HG03571 (cell line): ENCODE measurements at regions not wholly inside any gene's neighbourhood (a gene's known extent, or its start where the extent isn't known, plus 50 kb on each side); places are given as distances from the start of the nearest gene placed in this dataset.

Source experiments
- ATAC-seq: cut with Tn5 transposase; IDR thresholded peaks from one replicate; pipeline ENCODE4 v1.9.1; 2021; ENCODE audit not compliant: unreplicated experiment

DNA sequence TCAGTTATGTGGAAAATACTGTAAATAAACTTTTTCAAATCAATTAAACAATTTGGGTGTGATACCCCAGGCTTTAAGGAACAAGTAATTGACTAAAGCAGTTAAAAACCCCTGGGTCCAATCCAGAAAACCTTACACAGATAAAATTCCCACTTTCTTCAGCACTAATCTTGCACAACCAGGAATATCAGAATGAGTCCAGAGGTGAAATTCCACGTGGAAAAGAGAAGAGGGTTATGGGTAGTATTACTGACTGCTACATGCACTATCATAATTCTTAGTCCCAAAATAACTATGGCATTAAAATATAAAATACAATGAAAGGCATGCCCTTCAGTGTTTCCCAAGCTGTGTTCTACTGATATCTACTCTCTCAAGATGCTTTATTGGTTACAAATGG lies 135.7 kb upstream of the STEAP4 start:
- ATAC-seq = no peak

DNA sequence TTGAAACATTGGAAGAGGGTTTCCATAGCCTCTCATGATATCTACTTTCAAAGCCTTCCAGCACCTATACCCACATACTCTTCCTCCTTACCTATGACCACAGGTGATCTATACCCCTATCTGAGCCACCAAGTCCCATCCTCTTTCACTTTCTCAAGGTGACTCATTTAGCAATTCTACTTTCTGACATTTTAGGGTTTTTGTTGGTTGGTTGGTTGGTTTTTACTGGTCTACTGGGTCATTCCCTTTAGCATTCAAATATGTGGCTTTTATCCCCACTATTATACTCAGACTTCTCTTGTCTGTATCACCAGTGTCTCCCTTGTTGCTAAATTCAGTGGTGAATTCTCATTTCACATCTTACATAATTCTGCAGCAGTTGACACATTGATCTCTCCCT lies 130.4 kb upstream of the STEAP4 start:
- no peak for ATAC-seq

DNA sequence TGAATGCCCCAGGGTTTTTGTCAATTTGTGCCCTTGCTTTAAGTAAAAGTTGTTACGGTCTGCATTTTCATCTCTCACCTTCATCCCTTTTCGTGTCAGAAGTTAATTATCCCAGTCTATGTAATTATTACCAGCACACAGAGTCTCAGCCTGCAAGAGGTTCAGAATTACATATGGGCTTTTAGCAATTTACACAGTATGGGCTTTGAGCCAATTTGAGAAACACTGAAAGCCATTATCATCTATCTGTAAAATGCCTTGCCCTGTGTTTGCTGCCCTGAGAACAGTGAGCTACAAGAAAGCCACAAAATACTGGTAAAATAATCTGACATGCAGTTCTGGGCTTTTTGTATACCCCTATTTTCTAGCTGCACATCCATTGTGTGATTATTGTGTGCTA lies 125.6 kb upstream of the STEAP4 start:
- no peak for ATAC-seq

DNA sequence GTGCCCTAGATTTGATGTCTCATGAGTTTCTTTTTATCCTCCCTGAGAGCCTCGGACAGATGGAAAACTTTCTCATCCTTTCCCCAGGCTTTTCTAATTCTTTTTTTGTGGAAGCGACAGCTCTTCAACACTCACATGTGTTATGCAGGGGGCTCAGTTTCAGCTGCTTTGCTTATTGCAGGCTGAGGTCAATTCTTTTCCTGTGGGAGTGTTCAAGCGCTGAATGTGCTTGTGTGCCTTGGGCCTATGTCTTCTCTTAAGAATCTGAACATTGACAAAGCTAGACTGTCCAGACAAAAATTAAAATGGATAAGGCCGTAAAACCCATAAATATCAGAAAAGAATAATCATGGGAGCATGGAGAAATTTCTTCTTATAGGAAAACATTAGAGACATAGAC lies 125.2 kb upstream of the STEAP4 start:
- ATAC-seq = no peak

DNA sequence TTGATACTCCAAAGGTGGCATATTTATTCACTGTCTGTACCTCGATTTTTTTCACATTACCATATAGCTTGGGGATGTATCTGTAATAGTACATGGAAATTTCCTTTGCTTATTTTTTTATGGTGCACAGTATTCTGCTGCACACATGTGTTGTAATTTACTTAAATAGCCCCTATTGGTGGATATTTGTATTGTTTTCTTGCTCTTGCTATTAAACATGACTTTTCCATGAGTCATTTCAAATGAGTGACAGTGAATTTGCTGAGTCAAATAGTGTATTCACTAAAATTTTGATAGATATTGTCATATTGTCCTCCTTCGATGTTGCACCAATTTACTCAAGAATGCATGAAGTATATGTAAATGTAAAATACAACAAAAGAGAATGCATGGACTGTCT lies 122.7 kb upstream of the STEAP4 start:
- ATAC-seq = no peak

DNA sequence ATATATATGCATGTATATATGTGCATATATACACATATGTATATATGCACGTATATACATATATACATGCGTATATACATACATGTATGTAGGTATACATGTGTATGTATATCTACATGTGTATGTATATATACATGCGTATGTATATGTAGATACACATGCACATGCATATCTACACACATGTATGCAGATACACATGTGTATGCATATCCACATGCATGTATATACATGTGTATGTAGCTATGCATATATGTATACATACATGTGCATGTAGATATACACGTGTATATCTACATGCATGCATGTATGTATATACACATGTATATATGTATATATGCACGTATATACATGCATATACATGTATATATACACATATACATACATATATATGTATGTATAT lies 95.8 kb upstream of the STEAP4 start:
- ATAC-seq = no peak

DNA sequence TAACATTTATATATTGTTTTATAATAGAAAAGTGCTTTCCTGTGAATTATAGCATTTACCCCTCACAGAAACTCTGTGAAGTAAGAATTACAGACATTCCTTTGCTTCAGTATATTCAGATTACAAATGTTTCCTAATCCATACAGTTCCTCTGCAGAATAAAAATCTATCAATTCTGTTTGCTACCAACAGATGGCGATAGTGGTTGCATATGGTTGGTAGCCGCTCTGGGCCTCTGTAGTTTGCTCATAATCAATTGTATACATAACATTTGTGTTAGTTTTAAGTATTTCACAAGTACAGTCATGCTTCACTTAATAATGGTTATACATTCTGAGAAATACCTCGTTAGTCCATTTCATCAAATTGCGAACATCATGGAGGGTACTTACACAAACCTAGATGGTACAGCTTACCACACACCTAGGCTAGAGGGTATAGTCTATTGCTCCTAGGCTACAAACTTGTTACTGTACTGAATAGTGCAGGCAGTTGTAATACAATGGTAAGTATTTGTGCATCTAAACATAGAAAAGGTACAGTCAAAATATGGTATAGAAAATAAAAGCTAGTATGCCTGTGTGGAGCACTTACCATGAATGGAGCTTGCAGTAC lies 94.4 kb upstream of the STEAP4 start:
- peak; percentile 35 for ATAC-seq

DNA sequence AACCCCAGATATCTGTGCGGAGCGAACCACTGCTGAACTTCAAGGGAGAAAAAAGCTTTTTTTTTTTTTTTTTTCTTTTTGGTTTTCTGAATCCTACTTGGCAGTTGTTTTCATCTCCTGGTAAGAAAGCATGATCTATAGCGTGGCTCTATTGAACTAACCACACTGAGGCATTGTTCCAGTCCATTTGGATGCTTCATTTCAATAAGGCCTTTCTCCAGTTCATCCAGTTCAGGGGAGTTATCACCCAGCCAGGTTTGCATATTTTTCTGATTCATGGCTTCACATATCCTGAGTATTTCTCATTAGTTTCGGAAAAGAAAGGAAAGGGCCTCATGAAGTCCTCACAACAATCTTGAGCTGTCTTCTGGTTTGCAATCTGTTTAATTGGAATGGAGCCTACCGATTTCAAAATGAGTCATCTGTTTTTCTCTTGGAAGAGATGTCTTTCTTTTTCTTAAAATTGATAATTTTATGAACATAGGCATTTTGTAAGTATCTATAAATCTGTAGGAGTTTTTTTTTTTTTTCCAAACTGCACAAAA lies 93.1 kb upstream of the STEAP4 start:
- ATAC-seq = no peak

DNA sequence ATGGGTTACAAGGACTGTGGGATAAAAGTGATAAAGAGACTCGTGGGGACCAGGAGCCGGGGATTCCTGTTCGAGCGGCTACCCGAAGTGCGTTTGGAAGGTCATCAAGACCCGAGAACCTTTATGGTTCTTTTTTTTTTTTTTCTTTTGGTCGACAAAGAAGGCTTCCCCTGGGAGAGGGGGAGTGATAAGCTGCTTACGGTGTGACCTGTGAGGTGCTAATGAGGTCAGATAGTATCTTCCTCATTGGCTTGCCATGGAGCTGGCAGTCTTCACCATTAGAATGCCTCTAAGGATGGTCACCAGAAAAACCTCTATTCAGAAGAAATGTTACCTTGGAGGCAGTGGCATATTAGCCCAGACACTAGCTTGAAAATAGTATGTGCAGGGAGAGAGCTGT lies 92.3 kb upstream of the STEAP4 start:
- no peak for ATAC-seq

DNA sequence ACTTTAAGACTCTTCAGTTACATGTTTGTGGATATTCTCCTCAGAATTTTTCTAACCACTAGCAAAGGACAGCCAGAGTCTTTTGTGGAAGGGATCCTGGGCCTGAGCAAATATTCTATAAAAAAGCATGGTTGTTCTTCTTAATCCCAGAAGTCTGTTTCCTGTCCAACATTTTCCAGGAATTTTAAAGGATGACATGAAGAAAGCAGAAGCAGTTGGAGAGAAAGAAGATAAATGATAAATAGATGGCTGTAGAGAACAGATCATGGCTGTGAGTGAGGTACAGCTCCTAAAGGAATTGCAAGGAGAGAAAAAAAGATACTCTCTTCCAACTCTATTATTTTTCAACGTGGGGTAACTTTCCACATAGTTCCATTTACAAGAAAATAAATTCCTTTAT lies 91.8 kb upstream of the STEAP4 start:
- ATAC-seq = no peak

DNA sequence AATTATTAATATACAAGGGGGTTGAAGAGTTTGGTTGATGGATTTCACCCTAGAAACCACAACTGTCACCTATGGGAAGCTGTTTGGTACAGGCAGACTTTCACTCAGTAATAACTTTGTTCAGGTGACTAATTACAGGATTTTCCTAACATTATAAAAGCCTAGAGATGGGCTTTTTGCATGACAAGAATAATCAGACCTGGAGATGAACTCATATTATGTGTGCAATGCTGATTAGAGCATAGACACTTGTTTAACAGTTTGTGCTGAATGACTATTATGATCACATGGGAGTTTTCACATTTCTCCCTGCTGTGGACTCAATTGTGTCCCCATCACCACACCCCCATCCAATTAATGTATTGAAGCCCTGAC lies 90.2 kb upstream of the STEAP4 start:
- ATAC-seq = peak; percentile 43

DNA sequence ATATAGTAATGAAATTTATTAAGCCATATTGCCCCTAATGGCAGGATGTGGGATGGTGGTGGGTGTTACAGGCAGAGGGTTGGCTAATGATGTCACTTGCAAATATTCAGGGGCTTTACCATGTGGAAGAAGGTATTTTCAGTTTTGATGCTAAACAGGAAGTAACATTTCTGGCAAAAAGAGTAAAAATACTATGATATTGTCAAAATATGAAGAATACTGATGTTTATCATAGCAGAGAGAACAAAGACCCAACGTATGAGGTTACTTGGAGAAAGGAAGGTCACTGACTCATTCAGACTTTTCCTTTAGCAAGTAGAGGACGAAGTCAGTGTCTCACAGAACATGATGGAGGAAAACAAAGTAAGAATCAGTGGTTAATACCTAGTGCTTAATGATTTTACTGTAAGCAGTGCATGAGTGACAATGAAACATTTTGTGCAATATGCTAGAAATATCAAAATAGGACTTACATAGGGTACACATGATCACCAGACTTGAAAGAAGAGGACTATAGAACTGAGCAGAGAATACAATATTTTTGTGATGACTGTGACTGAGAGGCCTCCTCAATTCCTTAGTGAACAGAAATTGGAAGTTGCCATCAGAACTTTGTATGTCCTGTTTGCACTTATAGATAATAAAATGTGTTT lies 89.7 kb upstream of the STEAP4 start:
- peak; percentile 70 for ATAC-seq

DNA sequence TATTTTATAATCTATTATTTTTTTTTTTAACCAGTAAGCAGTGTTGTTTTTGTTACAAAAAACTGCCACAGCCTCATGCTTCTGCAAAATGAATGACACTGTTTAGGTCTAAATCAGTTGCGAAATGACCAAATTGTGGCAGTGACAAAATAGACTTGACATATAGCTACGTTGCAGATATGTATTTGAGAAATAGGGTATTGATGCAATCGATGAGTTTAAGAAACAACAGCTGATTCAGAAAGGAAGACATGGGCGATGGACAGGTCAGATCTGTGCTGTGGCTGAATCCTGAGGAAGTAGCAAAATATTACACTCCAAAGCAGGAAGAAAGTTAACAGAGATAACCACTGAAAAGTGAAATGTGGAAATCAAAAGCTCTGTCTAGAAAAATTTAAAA lies 89.0 kb upstream of the STEAP4 start:
- ATAC-seq = no peak

DNA sequence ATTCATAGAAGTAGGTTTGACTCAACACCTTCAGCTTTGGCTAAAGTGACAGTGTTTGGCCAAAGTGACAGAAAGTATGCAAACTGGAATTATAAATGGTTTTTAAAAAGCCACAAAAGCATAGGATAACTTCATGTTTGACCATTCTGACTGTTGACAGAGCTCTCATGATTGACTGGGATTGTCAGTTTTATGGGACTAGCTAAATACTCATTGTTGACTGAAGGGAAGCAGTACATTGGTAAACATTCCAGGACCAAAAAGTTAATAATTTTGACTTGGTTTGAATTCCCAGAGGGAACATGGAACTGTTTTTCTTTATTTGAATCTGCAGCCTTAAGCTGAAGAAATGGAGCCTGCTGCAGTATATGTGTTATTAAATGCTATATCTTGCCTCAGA lies 84.6 kb upstream of the STEAP4 start:
- no peak for ATAC-seq

DNA sequence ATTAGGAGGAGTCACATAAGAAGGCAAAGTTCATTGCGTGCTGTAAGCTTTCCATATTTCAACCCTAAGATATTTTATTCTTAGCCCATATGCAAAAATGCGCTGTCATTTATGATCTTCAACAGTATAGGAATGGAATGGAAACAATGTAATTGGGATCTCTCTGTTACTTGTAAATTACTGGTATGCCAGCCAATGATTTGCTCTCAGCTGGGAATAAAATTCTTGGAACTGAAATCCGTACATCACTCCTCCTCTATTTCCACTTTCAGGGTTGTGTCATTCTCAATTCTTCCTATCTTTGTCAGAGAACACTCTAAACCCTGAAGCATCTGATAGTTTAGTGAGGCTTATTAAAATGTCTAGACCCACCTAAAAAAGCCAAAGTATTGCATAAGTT lies 80.7 kb upstream of the STEAP4 start:
- ATAC-seq = no peak

DNA sequence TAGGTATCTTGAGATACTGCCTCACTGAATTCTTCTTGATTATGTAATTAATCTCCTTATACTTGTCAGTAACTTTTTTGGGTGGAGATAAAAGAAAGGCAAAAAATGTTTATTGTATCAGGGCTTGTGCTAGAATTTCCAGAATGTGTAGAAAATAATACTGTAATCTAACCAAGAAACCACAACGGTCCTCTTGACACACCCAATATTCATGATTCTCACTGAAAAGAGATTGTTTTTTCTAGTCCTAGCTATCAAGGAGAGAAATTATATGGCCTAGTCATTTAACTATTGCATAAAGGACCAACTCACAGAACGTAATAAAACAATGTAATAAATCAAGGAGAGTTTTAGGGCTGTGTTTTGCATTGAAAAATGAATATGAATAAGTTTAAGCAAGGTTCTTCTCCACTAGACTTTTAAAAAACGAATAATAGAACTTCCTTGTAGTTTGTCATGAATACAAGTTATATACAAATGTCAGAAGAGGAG lies 80.0 kb upstream of the STEAP4 start:
- ATAC-seq = no peak

DNA sequence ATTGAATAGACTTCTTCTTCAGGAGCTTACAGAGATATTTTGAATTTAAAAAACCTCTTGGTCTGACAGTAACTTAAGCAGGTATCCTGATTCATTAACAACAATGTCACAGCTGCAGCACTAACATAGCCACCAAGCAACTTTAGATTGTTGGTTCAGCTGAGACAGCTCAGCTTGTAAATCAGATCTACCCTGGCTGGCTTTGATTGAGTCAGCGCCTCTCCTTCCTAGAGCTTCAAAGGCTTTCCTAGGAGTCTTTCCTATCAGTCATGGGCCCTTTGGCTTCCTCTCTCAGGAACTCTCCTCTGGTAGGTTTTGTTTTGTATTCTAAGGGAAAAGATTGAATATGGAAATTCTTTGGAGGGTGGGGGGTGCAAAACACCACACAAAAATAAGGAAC lies 70.7 kb upstream of the STEAP4 start:
- ATAC-seq = no peak

DNA sequence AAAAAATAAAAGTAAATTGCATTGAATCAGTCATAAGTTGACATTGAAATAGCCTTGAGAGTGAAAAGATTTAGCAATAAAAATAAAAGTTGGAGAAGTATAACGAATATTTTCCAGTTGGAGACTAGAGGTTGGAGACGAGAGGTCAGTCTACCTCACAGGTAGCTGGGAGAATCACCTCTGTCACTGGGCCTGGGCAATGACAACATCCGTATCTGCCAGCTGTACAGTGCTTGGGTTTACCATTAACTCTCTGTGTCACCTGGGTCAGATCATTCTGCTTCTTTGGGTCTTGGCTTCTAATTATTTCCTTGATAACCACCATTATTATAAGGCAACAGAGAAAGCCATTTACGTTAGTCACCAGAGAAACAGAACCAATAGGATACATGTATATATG lies 62.0 kb upstream of the STEAP4 start:
- no peak for ATAC-seq

DNA sequence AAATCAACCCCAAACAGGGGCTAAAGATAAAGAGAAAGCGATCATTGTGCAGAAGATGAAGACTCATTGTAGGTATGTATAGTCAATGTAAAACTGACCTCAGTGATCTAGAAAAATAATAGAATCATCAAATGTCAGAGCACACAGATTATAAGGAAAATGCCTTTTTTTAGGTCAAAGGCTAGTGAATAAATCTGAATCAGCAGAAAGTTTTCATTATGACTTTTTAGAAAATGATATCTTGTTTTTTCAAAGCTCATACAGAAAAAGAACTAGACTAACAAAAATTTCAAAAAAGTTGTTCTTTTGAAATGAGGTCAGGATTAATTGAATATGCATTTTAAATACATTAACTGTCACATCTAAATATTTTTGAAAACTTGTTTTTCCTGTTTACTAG lies 60.2 kb upstream of the STEAP4 start:
- no peak for ATAC-seq

DNA sequence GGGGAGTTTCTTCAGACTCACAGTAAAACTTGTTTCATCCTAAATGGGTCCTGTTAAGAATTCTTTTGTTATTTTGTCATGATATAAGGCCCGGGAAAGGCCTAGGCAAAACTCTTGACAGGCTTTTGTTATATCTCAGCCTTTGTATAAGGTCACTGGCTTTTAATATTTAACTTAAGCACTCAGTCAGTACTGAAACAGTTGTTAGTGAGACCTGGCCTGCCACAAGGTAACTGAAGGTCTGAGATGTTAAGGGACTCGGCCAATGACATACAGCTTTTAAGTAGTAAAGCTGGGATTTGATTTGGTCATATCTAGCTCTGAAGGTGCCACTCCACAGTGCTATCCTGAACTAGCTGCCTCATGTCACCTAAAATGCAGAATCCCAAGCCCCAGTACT lies 57.2 kb upstream of the STEAP4 start:
- ATAC-seq = no peak

DNA sequence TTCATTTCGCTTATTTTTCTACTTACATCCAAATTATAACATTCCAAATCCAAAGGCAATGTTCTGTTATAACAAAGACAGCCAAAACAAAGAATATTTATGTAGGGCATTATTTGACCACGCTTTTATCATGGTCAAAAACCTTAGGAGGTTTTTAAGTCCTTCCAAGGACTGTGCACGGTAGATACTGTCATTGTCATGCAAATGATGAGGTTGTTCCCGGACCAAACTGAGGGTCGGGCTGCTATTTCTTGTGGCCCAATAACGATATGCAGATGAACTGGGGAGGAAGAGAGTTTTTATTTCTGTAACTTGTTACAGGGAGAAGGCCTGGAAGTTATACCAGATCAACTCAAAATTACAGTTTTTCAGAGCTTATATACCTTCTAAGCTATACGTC lies 56.6 kb upstream of the STEAP4 start:
- ATAC-seq = no peak

DNA sequence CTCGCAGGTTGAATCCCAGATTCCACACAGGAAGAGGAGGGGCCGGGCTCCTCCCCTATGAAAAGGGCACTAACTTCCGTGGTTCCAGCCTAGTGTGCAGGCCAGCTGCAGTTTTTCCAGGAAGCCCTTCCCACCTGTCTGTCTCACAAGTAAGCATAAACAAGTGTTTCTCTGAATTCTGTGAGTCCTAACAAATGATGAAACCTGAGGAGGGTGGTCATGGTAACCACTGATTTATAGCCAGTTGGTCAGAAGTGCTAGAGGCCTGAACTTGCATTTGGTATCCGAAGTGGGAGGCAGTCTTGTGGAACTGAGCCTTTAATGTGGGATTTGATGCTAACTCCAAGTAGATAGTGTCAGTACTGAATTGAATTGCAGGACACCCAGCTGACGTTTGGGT lies 54.7 kb upstream of the STEAP4 start:
- no peak for ATAC-seq

DNA sequence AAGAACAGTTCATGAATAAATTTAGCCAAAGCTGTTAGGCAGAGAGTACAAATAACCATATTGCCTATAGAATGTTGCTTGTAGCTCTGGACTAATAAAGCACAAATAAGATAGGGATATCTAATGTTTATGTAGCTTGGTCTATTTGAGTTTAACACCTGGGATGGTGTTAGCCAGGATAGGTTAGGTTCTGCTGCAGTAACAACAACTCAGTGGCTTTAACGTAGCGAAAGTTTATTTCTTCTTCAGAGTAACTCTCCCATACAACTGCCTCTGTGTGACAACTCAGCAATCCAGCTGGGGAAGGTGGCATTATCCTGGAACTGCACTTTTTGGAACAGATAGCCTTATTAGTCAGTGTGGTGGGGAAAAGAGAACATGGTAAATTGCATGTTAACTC lies 52.2 kb upstream of the STEAP4 start:
- ATAC-seq = no peak
